GM19463 (cell line): ENCODE measurements at regions not wholly inside any gene's neighbourhood (a gene's known extent, or its start where the extent isn't known, plus 50 kb on each side); places are given as distances from the start of the nearest gene placed in this dataset.
"Not testable (repeated sequence)": the region's sequence is repeated elsewhere in the genome, so short reads cannot be mapped to it uniquely, and the experiment has no call there.

ENCODE experiments used
- ATAC-seq: cut with Tn5 transposase; IDR thresholded peaks from one replicate; pipeline ENCODE4 v1.9.1; 2021; ENCODE audit warnings: mild to moderate bottlenecking, moderate library complexity; ENCODE audit not compliant: unreplicated experiment

GRCh38 chr14:40398981-40399380, 966.7 kb upstream of the FBXO33 start:
- ATAC-seq: no peak

- no peak for ATAC-seq
These were observed 962.6 kb upstream of the FBXO33 start for GRCh38 chr14:40394634-40395340.

GRCh38 chr14:40393143-40393542, 960.9 kb upstream of the FBXO33 start:
- no peak for ATAC-seq

GRCh38 chr14:40386433-40386832, 954.2 kb upstream of the FBXO33 start:
- peak; percentile 64 for ATAC-seq

GRCh38 chr14:40374221-40374620, 942.0 kb upstream of the FBXO33 start:
- no peak for ATAC-seq

- ATAC-seq: no peak
These were observed 938.8 kb upstream of the FBXO33 start for GRCh38 chr14:40371011-40371410.

- ATAC-seq: no peak
These were observed 936.1 kb upstream of the FBXO33 start for GRCh38 chr14:40368314-40368713.

GRCh38 chr14:40367717-40368116, 935.5 kb upstream of the FBXO33 start:
- ATAC-seq: no peak

GRCh38 chr14:40365305-40365704, 933.1 kb upstream of the FBXO33 start:
- no peak for ATAC-seq

- no peak for ATAC-seq
These were observed 930.6 kb upstream of the FBXO33 start for GRCh38 chr14:40362856-40363255.

GRCh38 chr14:40354754-40355153, 922.5 kb upstream of the FBXO33 start:
- no peak for ATAC-seq

- ATAC-seq: not testable (repeated sequence)
These were observed 915.9 kb upstream of the FBXO33 start for GRCh38 chr14:40348104-40348503.

- no peak for ATAC-seq
These were observed 915.4 kb upstream of the FBXO33 start for GRCh38 chr14:40347675-40348074.

GRCh38 chr14:40346275-40346674, 914.0 kb upstream of the FBXO33 start:
- ATAC-seq: no peak

GRCh38 chr14:40345334-40345733, 913.1 kb upstream of the FBXO33 start:
- no peak for ATAC-seq

- ATAC-seq: no peak
These were observed 908.5 kb upstream of the FBXO33 start for GRCh38 chr14:40340708-40341107.

GRCh38 chr14:40336846-40337245, 904.6 kb upstream of the FBXO33 start:
- no peak for ATAC-seq

- not testable (repeated sequence) for ATAC-seq
These were observed 894.3 kb upstream of the FBXO33 start for GRCh38 chr14:40326519-40326918.

GRCh38 chr14:40318211-40318719, 886.0 kb upstream of the FBXO33 start:
- ATAC-seq: no peak

- no peak for ATAC-seq
These were observed 885.5 kb upstream of the FBXO33 start for GRCh38 chr14:40317690-40318089.

- ATAC-seq: no peak
These were observed 880.1 kb upstream of the FBXO33 start for GRCh38 chr14:40312296-40312695.

- no peak for ATAC-seq
These were observed 876.9 kb upstream of the FBXO33 start for GRCh38 chr14:40309124-40309523.

- no peak for ATAC-seq
These were observed 876.0 kb upstream of the FBXO33 start for GRCh38 chr14:40308240-40308639.
